Common myeloid progenitor, CD34-positive (primary cell): ENCODE measurements at regions not wholly inside any gene's neighbourhood (a gene's known extent, or its start where the extent isn't known, plus 50 kb on each side); places are given as distances from the start of the nearest gene placed in this dataset.
"Not testable (repeated sequence)": the region's sequence is repeated elsewhere in the genome, so short reads cannot be mapped to it uniquely, and the experiment has no call there.

ENCODE experiments used
- CTCF ChIA-PET: fragments of 350-600 bp; sonication (Branson Sonifier 250); formaldehyde crosslinking; loops from one replicate; lab custom pipeline; 2021; ENCODE audit warnings: antibody characterized with exemption; lab: Charles Lee
- POLR2A ChIA-PET: fragments of 350-600 bp; sonication (Branson Sonifier 250); formaldehyde crosslinking; loops from one replicate; lab custom pipeline; 2021; ENCODE audit warnings: antibody characterized with exemption; lab: Charles Lee
- DNase-seq, 3 donors: peaks; one replicate each; pipeline versions ENCODE4 v3.0.0 to v3.0.0-alpha.2; 2013
- H3K27ac ChIP-seq, 2 experiments: 1 replicate in 1 of 2; 2 replicates in 1 of 2; pipeline ENCODE4 v1.7.0; 2013; ENCODE audit warnings: inconsistent platforms in 2 of 2, low read length in 2 of 2, mild to moderate bottlenecking in 2 of 2, low read depth in 1 of 2, moderate library complexity in 1 of 2; ENCODE audit not compliant: severe bottlenecking in 2 of 2, insufficient read depth in 1 of 2, poor library complexity in 1 of 2
- H3K27me3 ChIP-seq, 5 experiments: replicated peaks in 2 of 5; 1 replicate in 3 of 5; 2 replicates in 2 of 5; pipeline versions ENCODE4 v1.6.1 to v1.7.0; 2013; ENCODE audit warnings: low read length in 4 of 5, mild to moderate bottlenecking in 2 of 5, moderate library complexity in 2 of 5, inconsistent platforms in 1 of 5; ENCODE audit not compliant: insufficient read depth in 5 of 5, control insufficient read depth in 4 of 5
- H3K36me3 ChIP-seq, 4 experiments: 1 replicate in 2 of 4; 2 replicates in 2 of 4; pipeline versions ENCODE4 v1.6.1 to v1.7.0; 2013; ENCODE audit warnings: low read length in 3 of 4, control low read depth in 1 of 4, mild to moderate bottlenecking in 1 of 4; ENCODE audit not compliant: control insufficient read depth in 4 of 4, insufficient read depth in 4 of 4
- H3K4me1 ChIP-seq, 4 experiments: 1 replicate in 3 of 4; 2 replicates in 1 of 4; pipeline versions ENCODE4 v1.6.1 to v1.7.1; 2013; ENCODE audit warnings: low read length in 3 of 4, mild to moderate bottlenecking in 3 of 4, control low read depth in 1 of 4, inconsistent platforms in 1 of 4, moderate library complexity in 1 of 4; ENCODE audit not compliant: control insufficient read depth in 4 of 4, insufficient read depth in 4 of 4; ENCODE audit errors: control extremely low read depth in 1 of 4
- H3K4me3 ChIP-seq, 7 experiments: 1 replicate in 4 of 7; 2 replicates in 3 of 7; pipeline versions ENCODE4 v1.5.1 to v1.7.0; 2013; ENCODE audit warnings: mild to moderate bottlenecking in 7 of 7, low read length in 6 of 7, moderate library complexity in 6 of 7, inconsistent platforms in 2 of 7, low read depth in 2 of 7, control low read depth in 1 of 7; ENCODE audit not compliant: insufficient read depth in 4 of 7, control insufficient read depth in 1 of 7; ENCODE audit errors: extremely low read depth in 1 of 7
- H3K9me3 ChIP-seq, 5 experiments: 1 replicate in 4 of 5; 2 replicates in 1 of 5; pipeline versions ENCODE4 v1.6.1 to v1.7.1; 2013; ENCODE audit warnings: low read length in 4 of 5, mild to moderate bottlenecking in 2 of 5, inconsistent platforms in 1 of 5, low read depth in 1 of 5, moderate library complexity in 1 of 5; ENCODE audit not compliant: control insufficient read depth in 4 of 5, insufficient read depth in 2 of 5; ENCODE audit errors: control extremely low read depth in 1 of 5
- WGBS: methylation state at CpG from one replicate; pipeline ENCODE4 v1.1.5; 2013; ENCODE audit not compliant: insufficient coverage; 5-methylcytosine and 5-hydroxymethylcytosine counted together

- H3K27ac ChIP-seq, result no peak overlapping the region
- CTCF ChIA-PET, result no interaction called here
- POLR2A ChIA-PET, result no interaction called here
- no peaks in the 10 kb centered on the region for H3K4me1 ChIP-seq
- no peaks in the 10 kb centered on the region for H3K27me3 ChIP-seq
- H3K9me3 ChIP-seq, result no peaks in the 10 kb centered on the region
- H3K4me3 ChIP-seq, result no peak overlapping the region
- no peaks in the 10 kb centered on the region for H3K36me3 ChIP-seq
- DNase-seq, result no peak
Measured at GRCh38 chr4:124997991-124998390, 285.5 kb upstream of the ANKRD50 start.

- no peak overlapping the region for H3K27ac ChIP-seq
- H3K36me3 ChIP-seq, result no peaks in the 10 kb centered on the region
- 100% methylated on average over 1 of the region's 1 CpG for WGBS
- no peak overlapping the region for H3K4me3 ChIP-seq
- DNase-seq, result no peak
- CTCF ChIA-PET, result no interaction called here
- POLR2A ChIA-PET, result no interaction called here
- no peaks in the 10 kb centered on the region for H3K27me3 ChIP-seq
- no peaks in the 10 kb centered on the region for H3K4me1 ChIP-seq
- H3K9me3 ChIP-seq, result no peaks in the 10 kb centered on the region
Measured at GRCh38 chr4:124997124-124997523, 284.6 kb upstream of the ANKRD50 start.

GRCh38 chr4:124993838-124994237 is 281.3 kb upstream of the ANKRD50 start:
- ChIA-PET POLR2A (no interaction called here), CTCF (no interaction called here)
- H3K9me3 ChIP-seq, result no peaks in the 10 kb centered on the region
- H3K27ac ChIP-seq, result no peak overlapping the region
- no peaks in the 10 kb centered on the region for H3K36me3 ChIP-seq
- 100% methylated on average over 1 of the region's 2 CpGs for WGBS
- no peaks in the 10 kb centered on the region for H3K27me3 ChIP-seq
- no peak overlapping the region for H3K4me3 ChIP-seq
- no peaks in the 10 kb centered on the region for H3K4me1 ChIP-seq
- DNase-seq, result no peak

- no peak for DNase-seq
- no peak overlapping the region for H3K4me3 ChIP-seq
- no peaks in the 10 kb centered on the region for H3K4me1 ChIP-seq
- H3K27ac ChIP-seq, result no peak overlapping the region
- H3K27me3 ChIP-seq, result no peaks in the 10 kb centered on the region
- POLR2A ChIA-PET, result interaction anchor here (0.6 kb wide), 1 partner anchor 8 kb away, joined by 4 read pairs; no protein-coding TSS in a partner anchor
- CTCF ChIA-PET, result no interaction called here
- H3K9me3 ChIP-seq, result no peaks in the 10 kb centered on the region
- no peaks in the 10 kb centered on the region for H3K36me3 ChIP-seq
- no CpG with 5 or more reads among the region's 2 CpGs for WGBS
Measured at GRCh38 chr4:124990398-124990797, 277.9 kb upstream of the ANKRD50 start.

GRCh38 chr4:124980276-124980752 is 267.8 kb upstream of the ANKRD50 start:
- CTCF ChIA-PET, result no interaction called here
- no peak for DNase-seq
- Histone ChIP-seq H3K9me3 (no peaks in the 10 kb centered on the region), H3K27ac (no peak overlapping the region), H3K4me1 (no peaks in the 10 kb centered on the region), H3K36me3 (no peaks in the 10 kb centered on the region), H3K27me3 (no peaks in the 10 kb centered on the region), H3K4me3 (no peak overlapping the region)
- POLR2A ChIA-PET, result no interaction called here
- WGBS, result 100% methylated on average over 2 of the region's 4 CpGs

GRCh38 chr4:124978536-124978935 is 266.0 kb upstream of the ANKRD50 start:
- H3K27ac ChIP-seq, H3K4me1 ChIP-seq, H3K9me3 ChIP-seq, DNase-seq, POLR2A ChIA-PET, H3K27me3 ChIP-seq, H3K36me3 ChIP-seq, H3K4me3 ChIP-seq, CTCF ChIA-PET: not testable (repeated sequence)
- WGBS, result no CpG with 5 or more reads among the region's 1 CpG

GRCh38 chr4:124977045-124977444 is 264.5 kb upstream of the ANKRD50 start:
- Histone ChIP-seq H3K4me1 (no peaks in the 10 kb centered on the region), H3K9me3 (no peaks in the 10 kb centered on the region), H3K27ac (no peak overlapping the region), H3K27me3 (no peaks in the 10 kb centered on the region), H3K4me3 (no peak overlapping the region), H3K36me3 (no peaks in the 10 kb centered on the region)
- DNase-seq, result no peak
- CTCF ChIA-PET, result no interaction called here
- POLR2A ChIA-PET, result no interaction called here
